Posterior cingulate gyrus (tissue), 11 donors: ENCODE measurements at regions not wholly inside any gene's neighbourhood (a gene's known extent, or its start where the extent isn't known, plus 50 kb on each side); places are given as distances from the start of the nearest gene placed in this dataset.

Experiments
- DNase-seq, 10 donors: peaks; one replicate each; pipeline versions ENCODE4 v3.0.0 to v3.0.0-alpha.2; 2020 to 2021; ENCODE audit warnings: mixed read lengths in 3 of 10
- intact Hi-C: fragments of 100-400 bp; cut with DNase I; formaldehyde crosslinking; loops from one replicate; pipeline ENCODE4 v1.15.1; 2023

GRCh38 chr2:234669621-234670020, 172.7 kb upstream of the ARL4C start:
- intact Hi-C loops, result no loop called here

GRCh38 chr2:234669001-234669400, 172.1 kb upstream of the ARL4C start:
- DNase-seq, result no peak
- intact Hi-C loops, result no loop called here

More at GRCh38 chr2:234669621-234670020, 172.7 kb upstream of the ARL4C start:
- no peak for DNase-seq

DNA sequence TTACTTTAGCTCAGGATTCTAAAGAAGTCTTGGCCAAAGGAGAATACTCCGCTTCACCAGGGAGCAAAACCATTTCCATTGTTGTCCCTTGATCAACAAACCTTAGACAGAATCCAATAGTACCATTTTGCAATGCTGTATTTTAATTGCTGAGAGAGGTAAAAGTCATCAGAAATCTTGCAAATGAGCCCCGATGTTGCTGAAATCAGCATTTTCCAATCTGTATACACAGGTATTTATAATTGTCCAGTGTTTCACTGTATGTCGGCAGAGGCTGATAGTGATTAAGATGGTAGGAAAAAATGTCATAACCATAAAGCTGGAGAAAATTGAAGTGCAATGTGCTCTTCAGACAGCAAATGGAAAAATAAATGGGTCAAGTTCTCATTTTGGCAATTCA, 170.0 kb upstream of the ARL4C start:
- no peak for DNase-seq
- intact Hi-C loops, result no loop called here

DNA sequence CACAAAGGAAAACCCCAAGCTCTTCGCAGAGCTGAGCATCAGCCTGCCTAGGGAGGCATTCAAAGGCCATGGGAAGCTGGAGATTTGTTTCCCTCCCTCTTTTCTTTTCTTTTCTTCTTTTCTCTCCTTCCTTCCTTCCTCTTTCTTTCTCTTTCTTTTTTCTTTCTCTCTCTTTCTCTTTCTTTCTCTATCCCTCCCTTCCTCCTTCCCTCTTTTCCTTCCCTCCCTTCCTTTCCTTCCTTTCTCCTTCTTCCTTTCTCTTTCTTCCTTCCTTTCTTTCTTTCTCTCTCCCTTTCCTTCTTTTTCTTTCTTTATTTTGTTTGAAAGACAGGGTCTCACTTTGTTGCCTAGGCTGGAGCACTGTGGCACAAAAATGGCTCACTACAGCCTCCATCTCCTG, 168.4 kb upstream of the ARL4C start:
- no peak for DNase-seq
- intact Hi-C loops, result no loop called here

- intact Hi-C loops, result no loop called here
- no peak for DNase-seq
These were observed 165.0 kb upstream of the ARL4C start for GRCh38 chr2:234661849-234662248.

DNA sequence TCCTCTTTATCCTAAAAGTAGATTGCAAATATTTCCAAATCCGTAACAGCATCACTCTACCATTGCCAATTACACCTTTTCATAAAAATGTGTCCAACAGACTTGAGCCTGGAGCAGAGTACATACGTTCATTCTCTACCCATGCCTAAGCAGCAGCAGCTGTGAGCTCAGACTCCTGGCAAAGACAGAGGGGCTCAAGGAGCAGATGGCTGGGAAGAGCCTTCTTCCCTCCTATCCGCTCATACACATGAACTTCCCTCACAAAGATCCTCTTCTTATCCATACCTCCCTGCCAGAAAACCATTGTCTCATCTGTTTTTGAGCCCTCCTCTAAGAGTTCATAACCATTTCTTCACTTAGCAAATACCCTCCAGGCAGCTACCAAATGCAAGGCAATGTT, 164.3 kb upstream of the ARL4C start:
- DNase-seq, result no peak
- intact Hi-C loops, result no loop called here

- DNase-seq, result no peak
- intact Hi-C loops, result no loop called here
These were observed 158.8 kb upstream of the ARL4C start for GRCh38 chr2:234655706-234656105.

GRCh38 chr2:234650911-234651310, 154.0 kb upstream of the ARL4C start:
- no peak for DNase-seq
- intact Hi-C loops, result no loop called here

GRCh38 chr2:234649951-234650350, 153.1 kb upstream of the ARL4C start:
- no peak for DNase-seq
- intact Hi-C loops, result no loop called here

DNA sequence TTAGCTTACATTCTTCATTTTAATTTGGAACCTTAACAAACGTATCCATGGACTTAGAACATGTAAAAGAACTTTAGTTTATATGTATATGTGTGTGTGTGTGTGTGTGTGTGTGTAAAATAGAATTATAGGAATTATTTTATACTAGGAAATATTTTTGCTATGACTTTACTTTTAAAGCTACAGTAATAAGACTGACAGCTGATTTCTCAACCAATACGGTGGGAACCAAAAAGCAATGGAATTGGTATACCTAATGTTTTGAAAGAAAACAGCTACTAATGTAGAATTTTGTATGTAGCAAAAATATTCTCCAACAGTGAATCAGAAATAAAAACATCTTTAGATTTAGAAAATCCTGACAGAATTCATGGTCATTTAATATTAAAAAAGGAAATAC, 146.5 kb upstream of the ARL4C start:
- intact Hi-C loops, result no loop called here
- DNase-seq, result no peak

DNA sequence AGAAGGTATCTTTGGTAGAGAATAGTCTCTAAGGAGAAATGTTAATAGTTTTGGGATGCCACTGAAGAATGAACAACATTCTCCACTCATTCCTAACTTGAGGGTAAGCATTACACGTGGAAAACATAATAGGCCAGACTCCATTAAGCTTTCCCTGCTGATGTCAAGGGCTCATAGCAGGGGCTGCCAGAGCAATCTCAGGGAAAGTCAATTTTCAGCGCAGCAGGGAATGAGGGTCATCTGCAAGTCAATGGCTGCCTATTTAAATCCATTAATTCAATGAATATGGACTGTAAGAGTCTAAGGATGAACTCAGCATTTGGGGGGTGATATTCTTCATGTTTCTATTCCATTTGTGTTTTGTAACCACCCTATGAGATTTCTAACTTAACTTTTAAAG, 144.2 kb upstream of the ARL4C start:
- intact Hi-C loops, result no loop called here
- no peak for DNase-seq

GRCh38 chr2:234640657-234641056, 143.8 kb upstream of the ARL4C start:
- no peak for DNase-seq
- intact Hi-C loops, result no loop called here

DNA sequence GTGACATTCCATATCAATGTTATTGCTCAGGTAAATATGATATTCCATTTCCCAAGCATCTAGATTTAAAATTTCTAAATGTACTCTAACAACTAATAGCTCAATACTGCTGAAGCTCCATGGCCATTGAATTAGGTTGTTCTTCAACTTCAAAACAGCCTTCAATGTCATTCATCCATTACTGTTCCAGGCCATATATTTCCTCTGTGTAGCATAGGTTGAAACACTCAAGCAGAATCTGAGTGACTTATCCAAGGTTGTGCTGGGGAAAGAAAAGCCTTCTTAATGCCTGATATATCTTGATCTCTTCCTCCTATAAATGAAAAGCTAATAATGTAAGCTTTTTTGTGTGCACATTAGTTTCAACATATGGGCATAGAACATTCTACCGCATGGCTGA, 142.1 kb upstream of the ARL4C start:
- no peak for DNase-seq
- intact Hi-C loops, result no loop called here

DNA sequence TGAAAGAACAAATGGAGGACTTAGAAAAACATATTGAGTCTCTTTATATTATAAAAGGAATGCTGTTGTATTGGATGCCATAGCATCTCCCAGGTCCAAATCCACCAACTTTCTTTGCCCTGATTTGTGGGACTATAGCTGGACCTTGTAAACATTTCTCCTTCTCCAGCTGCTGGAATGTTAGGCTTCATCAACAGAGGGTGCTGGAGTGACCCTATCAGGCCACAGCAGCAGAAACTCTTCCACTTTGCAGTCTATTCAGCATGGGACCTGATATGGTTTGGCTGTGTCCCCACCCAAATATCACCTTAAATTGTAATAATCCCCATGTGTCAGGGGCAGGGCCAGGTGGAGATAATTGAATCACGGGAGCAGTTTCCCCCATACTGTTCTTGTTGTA, 138.4 kb upstream of the ARL4C start:
- intact Hi-C loops, result no loop called here

GRCh38 chr2:234633581-234634230, 136.8 kb upstream of the ARL4C start:
- intact Hi-C loops, result no loop called here
- no peak for DNase-seq

More for the DNA sequence above, 138.4 kb upstream of the ARL4C start:
- DNase-seq, result no peak

DNA sequence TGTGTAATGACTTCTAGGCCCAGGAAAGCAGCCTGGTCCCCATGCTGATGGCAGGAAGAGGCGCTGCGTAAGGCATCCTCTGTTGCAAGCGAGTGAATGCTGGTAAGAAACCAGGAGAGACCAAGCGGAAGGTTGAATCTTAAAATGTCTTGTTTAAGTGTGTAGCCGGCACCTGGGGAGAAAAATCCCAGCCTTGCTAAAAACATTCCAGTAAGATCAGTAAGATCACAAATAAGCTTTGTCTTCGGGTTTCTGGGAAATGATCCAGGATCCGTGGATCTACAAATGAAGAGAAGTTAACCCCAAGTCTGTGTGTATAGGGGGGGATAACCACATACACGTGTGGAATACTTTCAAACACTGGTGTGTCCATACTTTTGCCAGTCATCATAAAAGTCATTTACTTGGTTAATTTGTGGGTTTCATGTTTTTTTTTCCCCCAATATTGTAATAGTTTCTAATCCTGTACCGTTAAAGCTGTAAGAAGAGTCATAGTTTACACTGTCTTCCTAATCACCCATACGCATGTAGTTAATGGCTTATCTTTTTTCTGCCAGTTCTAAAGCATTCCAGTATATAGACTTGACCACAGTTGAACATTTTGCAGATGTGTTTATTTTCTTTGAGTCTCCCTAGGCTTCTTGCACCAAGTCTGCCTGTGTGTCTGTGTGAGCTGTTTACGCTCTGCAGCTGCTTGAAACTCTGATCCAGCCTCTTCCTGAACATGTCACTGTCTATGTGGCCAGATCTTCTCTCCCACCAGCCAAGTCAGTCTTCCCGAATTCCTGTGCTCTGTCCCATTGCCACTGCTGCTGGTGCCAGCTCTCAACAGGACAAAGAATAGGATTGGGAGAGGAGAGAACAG, 135.9 kb upstream of the ARL4C start:
- DNase-seq, result no peak
- intact Hi-C loops, result no loop called here

- intact Hi-C loops, result no loop called here
- DNase-seq, result peak in 1 of 10 donors; percentile 7
These were observed 135.0 kb upstream of the ARL4C start for GRCh38 chr2:234631646-234632514.

DNA sequence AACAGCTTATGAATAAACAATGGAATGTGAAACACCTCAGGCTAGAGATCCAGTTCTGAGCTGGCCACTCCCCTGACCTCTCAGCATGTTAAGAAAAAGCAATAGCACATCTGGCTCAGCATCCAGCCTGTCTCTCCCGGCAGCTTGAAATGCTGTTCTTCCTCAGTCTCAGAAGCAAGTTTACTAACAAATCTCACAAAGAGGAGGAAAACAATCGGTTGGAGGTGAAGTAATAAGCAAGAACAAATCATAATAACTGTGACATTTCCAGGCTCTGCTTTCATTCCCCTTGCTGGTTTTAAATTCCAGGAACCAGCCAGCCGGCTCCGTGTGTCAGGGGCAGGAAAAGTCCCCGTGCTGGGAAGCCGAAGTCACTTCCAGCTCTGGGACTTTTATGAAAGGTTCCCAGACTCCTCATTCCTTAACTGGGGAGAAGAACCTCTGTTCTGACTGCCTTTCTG, 133.9 kb upstream of the ARL4C start:
- intact Hi-C loops, result no loop called here
- DNase-seq, result no peak

GRCh38 chr2:234629596-234629995, 132.7 kb upstream of the ARL4C start:
- DNase-seq, result no peak
- intact Hi-C loops, result no loop called here

DNA sequence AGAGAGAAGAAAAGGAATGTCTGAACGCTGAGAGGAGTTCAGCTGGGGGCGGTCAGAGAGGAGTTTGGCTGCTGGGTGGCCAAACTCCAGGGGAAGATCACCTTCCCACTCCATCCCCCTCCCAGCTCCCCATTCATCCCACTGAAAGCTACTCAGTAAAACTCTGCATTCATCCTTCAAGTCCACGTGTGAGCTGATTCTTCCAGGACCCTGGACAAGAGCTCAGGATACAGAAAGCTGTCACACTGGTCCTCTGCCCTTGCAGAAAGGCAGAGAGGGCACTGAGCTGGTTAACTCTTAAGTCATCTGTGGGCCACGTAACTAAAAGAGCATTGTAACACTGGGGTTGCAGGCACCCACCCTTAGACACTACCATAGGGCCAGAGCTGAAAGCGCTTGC, 132.1 kb upstream of the ARL4C start:
- no peak for DNase-seq
- intact Hi-C loops, result no loop called here

GRCh38 chr2:234627308-234627707, 130.4 kb upstream of the ARL4C start:
- intact Hi-C loops, result no loop called here
- no peak for DNase-seq
